ENCODE measurements at regions not wholly inside any gene's neighbourhood (a gene's known extent, or its start where the extent isn't known, plus 50 kb on each side); places are given as distances from the start of the nearest gene placed in this dataset.

GRCh38 chr7:25557379-25557917 lies 329.2 kb upstream of the NPVF start:
- DNase-seq (ENCODE audit: low read depth): no peak

GRCh38 chr7:25557930-25558329 lies 329.6 kb upstream of the NPVF start:
- no peak for DNase-seq (ENCODE audit: low read depth)

- no peak for DNase-seq (ENCODE audit: low read depth)
These were observed 330.3 kb upstream of the NPVF start for GRCh38 chr7:25558605-25559004.

GRCh38 chr7:25559581-25560367 lies 331.5 kb upstream of the NPVF start:
- DNase-seq (ENCODE audit: low read depth): no peak

GRCh38 chr7:25562673-25563182 lies 334.4 kb upstream of the NPVF start:
- no peak for DNase-seq (ENCODE audit: low read depth)

- no peak for DNase-seq (ENCODE audit: low read depth)
These were observed 336.7 kb upstream of the NPVF start for GRCh38 chr7:25565002-25565401.

- peak; percentile 35 for DNase-seq (ENCODE audit: low read depth)
These were observed 337.7 kb upstream of the NPVF start for GRCh38 chr7:25565949-25566348.

GRCh38 chr7:25567430-25567829 lies 339.1 kb upstream of the NPVF start:
- no peak for DNase-seq (ENCODE audit: low read depth)

GRCh38 chr7:25569765-25570164 lies 341.5 kb upstream of the NPVF start:
- no peak for DNase-seq (ENCODE audit: low read depth)

- no peak for DNase-seq (ENCODE audit: low read depth)
These were observed 344.1 kb upstream of the NPVF start for GRCh38 chr7:25572423-25572822.

- DNase-seq (ENCODE audit: low read depth): no peak
These were observed 346.5 kb upstream of the NPVF start for GRCh38 chr7:25574828-25575227.

- DNase-seq (ENCODE audit: low read depth): no peak
These were observed 347.3 kb upstream of the NPVF start for GRCh38 chr7:25575634-25576033.

- no peak for DNase-seq (ENCODE audit: low read depth)
These were observed 350.9 kb upstream of the NPVF start for GRCh38 chr7:25578991-25579777.

GRCh38 chr7:25579778-25580075 lies 351.4 kb upstream of the NPVF start:
- no peak for DNase-seq (ENCODE audit: low read depth)

GRCh38 chr7:25580141-25580540 lies 351.9 kb upstream of the NPVF start:
- DNase-seq (ENCODE audit: low read depth): no peak

- no peak for DNase-seq (ENCODE audit: low read depth)
These were observed 355.3 kb upstream of the NPVF start for GRCh38 chr7:25583621-25584020.

GRCh38 chr7:25584112-25584938 lies 356.0 kb upstream of the NPVF start:
- DNase-seq (ENCODE audit: low read depth): no peak

- DNase-seq (ENCODE audit: low read depth): no peak
These were observed 358.2 kb upstream of the NPVF start for GRCh38 chr7:25586513-25586912.

- DNase-seq (ENCODE audit: low read depth): no peak
These were observed 365.8 kb upstream of the NPVF start for GRCh38 chr7:25594122-25594521.

- no peak for DNase-seq (ENCODE audit: low read depth)
These were observed 366.4 kb upstream of the NPVF start for GRCh38 chr7:25594728-25595127.

GRCh38 chr7:25595996-25596395 lies 367.7 kb upstream of the NPVF start:
- DNase-seq (ENCODE audit: low read depth): no peak

GRCh38 chr7:25596443-25596842 lies 368.2 kb upstream of the NPVF start:
- DNase-seq (ENCODE audit: low read depth): no peak
